Gastroesophageal sphincter (tissue), 3 donors: ENCODE measurements at regions not wholly inside any gene's neighbourhood (a gene's known extent, or its start where the extent isn't known, plus 50 kb on each side); places are given as distances from the start of the nearest gene placed in this dataset.

Source experiments
- EP300 ChIP-seq: sonication (generic); formaldehyde crosslinking; IDR thresholded peaks from one replicate; pipeline ENCODE4 v1.6.1; 2017; ENCODE audit warnings: antibody characterized with exemption, mild to moderate bottlenecking
- TF ChIP-seq, protein P1 (sequence below), 4 experiments: fragments of 200-600 bp in 2 of 4; fragments of 450-650 bp in 2 of 4; sonication (generic) in 1 of 4; IDR thresholded peaks; one replicate each; pipeline ENCODE4 v1.5.1; 2017 to 2019; ENCODE audit warnings: antibody characterized with exemption in 4 of 4, mild to moderate bottlenecking in 2 of 4, moderate library complexity in 2 of 4

GRCh38 chr3:59515966-59516365 lies 466.1 kb upstream of the CFAP20DC start:
- no peak for TF ChIP-seq EP300
- TF ChIP-seq, protein P1, sequence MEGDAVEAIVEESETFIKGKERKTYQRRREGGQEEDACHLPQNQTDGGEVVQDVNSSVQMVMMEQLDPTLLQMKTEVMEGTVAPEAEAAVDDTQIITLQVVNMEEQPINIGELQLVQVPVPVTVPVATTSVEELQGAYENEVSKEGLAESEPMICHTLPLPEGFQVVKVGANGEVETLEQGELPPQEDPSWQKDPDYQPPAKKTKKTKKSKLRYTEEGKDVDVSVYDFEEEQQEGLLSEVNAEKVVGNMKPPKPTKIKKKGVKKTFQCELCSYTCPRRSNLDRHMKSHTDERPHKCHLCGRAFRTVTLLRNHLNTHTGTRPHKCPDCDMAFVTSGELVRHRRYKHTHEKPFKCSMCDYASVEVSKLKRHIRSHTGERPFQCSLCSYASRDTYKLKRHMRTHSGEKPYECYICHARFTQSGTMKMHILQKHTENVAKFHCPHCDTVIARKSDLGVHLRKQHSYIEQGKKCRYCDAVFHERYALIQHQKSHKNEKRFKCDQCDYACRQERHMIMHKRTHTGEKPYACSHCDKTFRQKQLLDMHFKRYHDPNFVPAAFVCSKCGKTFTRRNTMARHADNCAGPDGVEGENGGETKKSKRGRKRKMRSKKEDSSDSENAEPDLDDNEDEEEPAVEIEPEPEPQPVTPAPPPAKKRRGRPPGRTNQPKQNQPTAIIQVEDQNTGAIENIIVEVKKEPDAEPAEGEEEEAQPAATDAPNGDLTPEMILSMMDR (IDR thresholded peaks at IDR 0.05) = no peak
